ENCODE measurements at regions not wholly inside any gene's neighbourhood (a gene's known extent, or its start where the extent isn't known, plus 50 kb on each side); places are given as distances from the start of the nearest gene placed in this dataset.

DNA sequence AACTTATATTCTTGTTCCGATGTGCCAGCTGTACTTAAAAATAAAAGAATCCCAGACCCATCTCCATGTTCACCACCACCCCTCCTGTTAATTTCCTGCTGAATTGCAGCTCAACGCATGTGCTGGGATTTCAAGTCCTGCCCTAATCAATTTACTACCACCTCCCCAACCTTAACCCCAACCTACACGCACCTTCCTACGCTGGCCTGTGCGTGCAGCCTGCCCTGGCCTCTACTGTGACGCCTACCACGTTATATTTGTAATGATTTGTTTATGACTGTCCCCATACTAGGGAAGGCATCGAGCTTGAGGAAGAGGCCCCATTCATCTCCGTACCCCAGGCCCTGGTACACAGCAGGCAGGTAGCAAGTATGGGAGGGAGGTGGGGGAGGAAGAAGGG, 251.1 kb downstream of the MRTFB start (continued):
- TF ChIP-seq SP2 (IDR thresholded peaks at IDR 0.05; ENCODE audit: extremely low read depth, low read depth, low read length, poor library complexity, severe bottlenecking) (no peak), TCF7 (IDR thresholded peaks at IDR 0.05; ENCODE audit: borderline replicate concordance) (no peak)
- TF ChIP-seq, protein P1, sequence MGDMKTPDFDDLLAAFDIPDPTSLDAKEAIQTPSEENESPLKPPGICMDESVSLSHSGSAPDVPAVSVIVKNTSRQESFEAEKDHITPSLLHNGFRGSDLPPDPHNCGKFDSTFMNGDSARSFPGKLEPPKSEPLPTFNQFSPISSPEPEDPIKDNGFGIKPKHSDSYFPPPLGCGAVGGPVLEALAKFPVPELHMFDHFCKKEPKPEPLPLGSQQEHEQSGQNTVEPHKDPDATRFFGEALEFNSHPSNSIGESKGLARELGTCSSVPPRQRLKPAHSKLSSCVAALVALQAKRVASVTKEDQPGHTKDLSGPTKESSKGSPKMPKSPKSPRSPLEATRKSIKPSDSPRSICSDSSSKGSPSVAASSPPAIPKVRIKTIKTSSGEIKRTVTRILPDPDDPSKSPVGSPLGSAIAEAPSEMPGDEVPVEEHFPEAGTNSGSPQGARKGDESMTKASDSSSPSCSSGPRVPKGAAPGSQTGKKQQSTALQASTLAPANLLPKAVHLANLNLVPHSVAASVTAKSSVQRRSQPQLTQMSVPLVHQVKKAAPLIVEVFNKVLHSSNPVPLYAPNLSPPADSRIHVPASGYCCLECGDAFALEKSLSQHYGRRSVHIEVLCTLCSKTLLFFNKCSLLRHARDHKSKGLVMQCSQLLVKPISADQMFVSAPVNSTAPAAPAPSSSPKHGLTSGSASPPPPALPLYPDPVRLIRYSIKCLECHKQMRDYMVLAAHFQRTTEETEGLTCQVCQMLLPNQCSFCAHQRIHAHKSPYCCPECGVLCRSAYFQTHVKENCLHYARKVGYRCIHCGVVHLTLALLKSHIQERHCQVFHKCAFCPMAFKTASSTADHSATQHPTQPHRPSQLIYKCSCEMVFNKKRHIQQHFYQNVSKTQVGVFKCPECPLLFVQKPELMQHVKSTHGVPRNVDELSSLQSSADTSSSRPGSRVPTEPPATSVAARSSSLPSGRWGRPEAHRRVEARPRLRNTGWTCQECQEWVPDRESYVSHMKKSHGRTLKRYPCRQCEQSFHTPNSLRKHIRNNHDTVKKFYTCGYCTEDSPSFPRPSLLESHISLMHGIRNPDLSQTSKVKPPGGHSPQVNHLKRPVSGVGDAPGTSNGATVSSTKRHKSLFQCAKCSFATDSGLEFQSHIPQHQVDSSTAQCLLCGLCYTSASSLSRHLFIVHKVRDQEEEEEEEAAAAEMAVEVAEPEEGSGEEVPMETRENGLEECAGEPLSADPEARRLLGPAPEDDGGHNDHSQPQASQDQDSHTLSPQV (IDR thresholded peaks at IDR 0.05), result no peak

DNA sequence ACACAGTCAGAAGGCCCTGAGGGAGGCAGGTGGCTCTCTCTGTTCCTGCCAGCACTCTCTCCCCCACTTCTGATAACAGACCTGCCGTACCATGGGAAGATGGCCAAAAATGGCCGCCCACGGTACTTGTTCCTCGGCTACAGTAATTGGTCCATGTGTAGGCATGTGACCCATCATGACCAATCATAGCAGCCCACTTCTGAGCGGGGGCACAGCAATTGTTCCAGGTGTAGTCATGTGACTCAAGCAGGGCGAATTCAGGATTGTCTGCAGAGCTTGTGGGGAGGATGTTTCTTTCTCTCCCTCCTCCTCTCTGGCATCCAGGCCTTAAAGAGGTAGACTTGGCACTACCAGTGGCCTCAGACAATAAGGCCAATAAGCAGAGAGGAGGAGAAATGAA, 250.4 kb downstream of the MRTFB start:
- Histone ChIP-seq H4K20me1 (replicated peaks; ENCODE audit: control insufficient read depth, insufficient read depth, low read length) (no peaks in the 10 kb centered on the region), H3K27me3 (ENCODE audit: control insufficient read depth in 2 of 2, insufficient read depth in 2 of 2, low read length in 2 of 2) (no peaks in the 10 kb centered on the region), H3K9me3 (replicated peaks; ENCODE audit: control insufficient read depth, insufficient read depth, low read depth, low read length) (no peaks in the 10 kb centered on the region), H3K4me2 (ENCODE audit: insufficient read depth, low read length) (peak overlapping the region; percentile 18), H3K27ac (ENCODE audit: extremely low read depth, low read depth, low read length) (no peak overlapping the region), H3K4me3 (no peak overlapping the region), H3K4me1 (replicated peaks in 1 of 2; ENCODE audit: control insufficient read depth in 2 of 2, insufficient read depth in 2 of 2, low read length in 2 of 2) (no peaks in the 10 kb centered on the region; a peak in 1 of 5 replicates), H3K9ac (ENCODE audit: insufficient read depth in 1 of 2, low read depth in 2 of 2, low read length in 2 of 2) (no peak overlapping the region), H3K36me3 (ENCODE audit: control insufficient read depth, insufficient read depth, low read length) (peaks cover 5% of the 10 kb centered on the region; the same call in 1 of the 3 replicates), H3K79me2 (ENCODE audit: control insufficient read depth, insufficient read depth, low read length) (peaks cover 3% of the 10 kb centered on the region; the same call in 1 of the 3 replicates), H3K9me1 (ENCODE audit: control insufficient read depth, insufficient read depth, low read length) (no peaks in the 10 kb centered on the region), H2AFZ (ENCODE audit: low read depth, low read length) (peak overlapping the region; percentile 33; the same call in 1 of the 2 replicates)
- 22% methylated on average over 6 of the region's 6 CpGs for WGBS (ENCODE audit: insufficient coverage, low coverage, missing lambda C conversion rate)
- ATAC-seq (peak; percentile 89), DNase-seq (ENCODE audit: extremely low read depth in 1 of 4, low spot score in 3 of 4) (peak; percentile 30 to 75 (median 53)), FAIRE-seq (peak; percentile 82)
- intact Hi-C loops (cut with micrococcal nuclease), result no loop called here
- ChIA-PET CTCF (ENCODE audit: low intra/inter-chr PET ratio) (no interaction called here), POLR2A (no interaction called here)
- BruUV-seq (replicated peaks), result no TSS peak
- in situ Hi-C loops (cut with MboI), result no loop called here
- TF ChIP-seq CLOCK (CRISPR knock-in tag; IDR thresholded peaks at IDR 0.05; ENCODE audit: borderline replicate concordance) (no peak), YY1 (IDR thresholded peaks at IDR 0.05; ENCODE audit: borderline replicate concordance in 1 of 3, control insufficient read depth in 1 of 3, extremely low read depth in 1 of 3, insufficient read depth in 3 of 3, insufficient read length in 1 of 3, insufficient replicate concordance in 2 of 3, low read depth in 1 of 3, low read length in 2 of 3) (peak; percentile 58 to 90 (median 75)), KLF16 (IDR thresholded peaks at IDR 0.05) (no peak), FOS (IDR thresholded peaks at IDR 0.05; ENCODE audit: extremely low read depth, insufficient read length) (peak; percentile 9), USF1 (CRISPR knock-in tag; IDR thresholded peaks at IDR 0.05) (peak; percentile 90), CBFA2T2 (conservative IDR thresholded peaks at IDR 0.05) (peak; percentile 53), SUPT5H (IDR thresholded peaks at IDR 0.05) (no peak)
- TF ChIP-seq, protein P2, sequence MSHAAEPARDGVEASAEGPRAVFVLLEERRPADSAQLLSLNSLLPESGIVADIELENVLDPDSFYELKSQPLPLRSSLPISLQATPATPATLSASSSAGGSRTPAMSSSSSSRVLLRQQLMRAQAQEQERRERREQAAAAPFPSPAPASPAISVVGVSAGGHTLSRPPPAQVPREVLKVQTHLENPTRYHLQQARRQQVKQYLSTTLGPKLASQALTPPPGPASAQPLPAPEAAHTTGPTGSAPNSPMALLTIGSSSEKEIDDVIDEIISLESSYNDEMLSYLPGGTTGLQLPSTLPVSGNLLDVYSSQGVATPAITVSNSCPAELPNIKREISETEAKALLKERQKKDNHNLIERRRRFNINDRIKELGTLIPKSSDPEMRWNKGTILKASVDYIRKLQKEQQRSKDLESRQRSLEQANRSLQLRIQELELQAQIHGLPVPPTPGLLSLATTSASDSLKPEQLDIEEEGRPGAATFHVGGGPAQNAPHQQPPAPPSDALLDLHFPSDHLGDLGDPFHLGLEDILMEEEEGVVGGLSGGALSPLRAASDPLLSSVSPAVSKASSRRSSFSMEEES (CRISPR knock-in tag; IDR thresholded peaks at IDR 0.05), result peak; percentile 79
